ENCODE measurements at regions not wholly inside any gene's neighbourhood (a gene's known extent, or its start where the extent isn't known, plus 50 kb on each side); places are given as distances from the start of the nearest gene placed in this dataset.

- TF ChIP-seq GATA3 (IDR thresholded peaks at IDR 0.05; ENCODE audit: low read depth, low read length) (no peak), GATA2 (IDR thresholded peaks at IDR 0.05; ENCODE audit: low read depth, low read length) (no peak)
Observed at GRCh38 chr10:9910446-9910845, 1107.2 kb upstream of the CELF2 start.

GRCh38 chr10:9911488-9911887 lies 1106.2 kb upstream of the CELF2 start:
- TF ChIP-seq GATA2 (IDR thresholded peaks at IDR 0.05; ENCODE audit: low read depth, low read length) = no peak
- TF ChIP-seq GATA3 (IDR thresholded peaks at IDR 0.05; ENCODE audit: low read depth, low read length) = no peak

GRCh38 chr10:9913876-9914514 lies 1103.7 kb upstream of the CELF2 start:
- TF ChIP-seq GATA2 (IDR thresholded peaks at IDR 0.05; ENCODE audit: low read depth, low read length) = no peak
- TF ChIP-seq GATA3 (IDR thresholded peaks at IDR 0.05; ENCODE audit: low read depth, low read length) = no peak

GRCh38 chr10:9921544-9921943 lies 1096.1 kb upstream of the CELF2 start:
- no peak for TF ChIP-seq GATA2 (IDR thresholded peaks at IDR 0.05; ENCODE audit: low read depth, low read length)
- TF ChIP-seq GATA3 (IDR thresholded peaks at IDR 0.05; ENCODE audit: low read depth, low read length) = no peak

- TF ChIP-seq GATA3 (IDR thresholded peaks at IDR 0.05; ENCODE audit: low read depth, low read length) (no peak), GATA2 (IDR thresholded peaks at IDR 0.05; ENCODE audit: low read depth, low read length) (no peak)
Observed at GRCh38 chr10:9922126-9922870, 1095.4 kb upstream of the CELF2 start.

GRCh38 chr10:9926003-9926402 lies 1091.7 kb upstream of the CELF2 start:
- TF ChIP-seq GATA2 (IDR thresholded peaks at IDR 0.05; ENCODE audit: low read depth, low read length) = no peak

- TF ChIP-seq GATA2 (IDR thresholded peaks at IDR 0.05; ENCODE audit: low read depth, low read length) (no peak), GATA3 (IDR thresholded peaks at IDR 0.05; ENCODE audit: low read depth, low read length) (no peak)
Observed at GRCh38 chr10:9926881-9927280, 1090.8 kb upstream of the CELF2 start.

- TF ChIP-seq GATA3 (IDR thresholded peaks at IDR 0.05; ENCODE audit: low read depth, low read length) (no peak), GATA2 (IDR thresholded peaks at IDR 0.05; ENCODE audit: low read depth, low read length) (no peak)
Observed at GRCh38 chr10:9939716-9940115, 1078.0 kb upstream of the CELF2 start.

- no peak for TF ChIP-seq GATA2 (IDR thresholded peaks at IDR 0.05; ENCODE audit: low read depth, low read length)
- TF ChIP-seq GATA3 (IDR thresholded peaks at IDR 0.05; ENCODE audit: low read depth, low read length) = no peak
Observed at GRCh38 chr10:9944690-9945089, 1073.0 kb upstream of the CELF2 start.

- no peak for TF ChIP-seq GATA2 (IDR thresholded peaks at IDR 0.05; ENCODE audit: low read depth, low read length)
- TF ChIP-seq GATA3 (IDR thresholded peaks at IDR 0.05; ENCODE audit: low read depth, low read length) = no peak
Observed at GRCh38 chr10:9950070-9950469, 1067.6 kb upstream of the CELF2 start.

GRCh38 chr10:9951481-9952257 lies 1066.0 kb upstream of the CELF2 start:
- TF ChIP-seq GATA3 (IDR thresholded peaks at IDR 0.05; ENCODE audit: low read depth, low read length) (no peak), GATA2 (IDR thresholded peaks at IDR 0.05; ENCODE audit: low read depth, low read length) (no peak)

- TF ChIP-seq GATA3 (IDR thresholded peaks at IDR 0.05; ENCODE audit: low read depth, low read length) (no peak), GATA2 (IDR thresholded peaks at IDR 0.05; ENCODE audit: low read depth, low read length) (no peak)
Observed at GRCh38 chr10:9957351-9957750, 1060.3 kb upstream of the CELF2 start.

GRCh38 chr10:9965341-9965740 lies 1052.3 kb upstream of the CELF2 start:
- TF ChIP-seq GATA2 (IDR thresholded peaks at IDR 0.05; ENCODE audit: low read depth, low read length) (no peak), GATA3 (IDR thresholded peaks at IDR 0.05; ENCODE audit: low read depth, low read length) (no peak)

GRCh38 chr10:9986786-9987185 lies 1030.9 kb upstream of the CELF2 start:
- TF ChIP-seq GATA3 (IDR thresholded peaks at IDR 0.05; ENCODE audit: low read depth, low read length) = no peak
- TF ChIP-seq GATA2 (IDR thresholded peaks at IDR 0.05; ENCODE audit: low read depth, low read length) = no peak

- TF ChIP-seq GATA2 (IDR thresholded peaks at IDR 0.05; ENCODE audit: low read depth, low read length) (no peak), GATA3 (IDR thresholded peaks at IDR 0.05; ENCODE audit: low read depth, low read length) (no peak)
Observed at GRCh38 chr10:9987197-9987596, 1030.5 kb upstream of the CELF2 start.

Measured in SH-SY5Y (cell line).